HG03520 (cell line): ENCODE measurements at regions not wholly inside any gene's neighbourhood (a gene's known extent, or its start where the extent isn't known, plus 50 kb on each side); places are given as distances from the start of the nearest gene placed in this dataset.

Experiments used
- ATAC-seq: cut with Tn5 transposase; IDR thresholded peaks from one replicate; pipeline ENCODE4 v1.9.1; 2021; ENCODE audit warnings: mild to moderate bottlenecking, moderate library complexity; ENCODE audit not compliant: unreplicated experiment

DNA sequence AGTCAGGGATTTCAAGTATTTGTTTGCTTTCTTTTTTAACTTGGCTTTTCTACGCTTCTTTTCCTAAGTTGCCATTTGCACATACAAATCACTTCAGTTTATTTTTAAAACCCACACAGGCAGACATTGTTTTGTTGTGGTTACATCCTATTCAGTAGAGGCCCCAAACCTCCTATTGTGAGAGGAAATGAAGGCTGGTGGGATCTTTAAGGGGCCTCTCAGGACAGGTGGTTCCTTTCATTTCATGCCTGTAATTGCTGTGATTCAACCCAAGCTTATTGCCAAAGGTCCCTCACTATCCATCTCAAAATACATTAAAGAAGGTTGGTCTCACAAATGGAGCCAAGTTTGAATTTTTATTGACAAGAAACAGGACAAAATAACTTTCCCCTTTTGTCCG is 257.1 kb downstream of the ADAMTS20 start:
- no peak for ATAC-seq

DNA sequence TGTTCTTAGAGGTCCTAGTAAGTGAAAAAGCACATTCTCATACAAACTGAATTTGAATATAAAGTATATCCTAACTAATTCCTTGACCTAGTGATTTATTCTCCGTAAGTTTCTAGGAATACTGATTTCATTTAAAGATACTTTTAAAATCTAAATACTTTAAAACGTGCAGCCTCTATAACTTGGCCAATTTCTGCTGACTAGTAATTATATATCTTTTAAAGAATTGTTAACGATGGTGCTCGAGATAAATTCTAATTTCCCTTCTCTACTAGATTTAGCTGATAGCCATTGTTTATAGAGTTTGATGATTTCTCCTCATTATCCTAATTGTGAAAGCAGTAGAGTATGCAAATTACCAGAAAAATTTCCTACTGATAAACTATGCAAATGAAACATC is 257.9 kb downstream of the ADAMTS20 start:
- no peak for ATAC-seq

DNA sequence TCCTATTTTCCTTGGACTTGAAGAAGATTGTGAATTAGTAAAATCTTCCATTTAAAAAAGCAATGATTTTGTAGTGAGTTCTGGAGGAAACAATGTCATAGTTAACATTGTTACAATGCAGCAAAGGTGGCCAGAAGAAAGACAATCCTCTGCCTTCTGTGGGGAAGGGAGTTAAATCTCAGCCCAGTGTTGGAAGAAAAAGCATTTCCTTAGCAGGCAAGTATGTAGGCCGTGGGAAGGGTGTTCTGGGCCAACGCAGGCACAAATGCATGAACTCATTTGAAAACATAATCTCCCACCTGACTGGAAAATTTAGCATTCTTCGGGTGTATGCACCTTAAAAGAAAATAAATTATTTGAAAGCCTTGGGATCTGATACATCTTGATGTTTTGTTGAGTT is 258.6 kb downstream of the ADAMTS20 start:
- ATAC-seq: no peak

DNA sequence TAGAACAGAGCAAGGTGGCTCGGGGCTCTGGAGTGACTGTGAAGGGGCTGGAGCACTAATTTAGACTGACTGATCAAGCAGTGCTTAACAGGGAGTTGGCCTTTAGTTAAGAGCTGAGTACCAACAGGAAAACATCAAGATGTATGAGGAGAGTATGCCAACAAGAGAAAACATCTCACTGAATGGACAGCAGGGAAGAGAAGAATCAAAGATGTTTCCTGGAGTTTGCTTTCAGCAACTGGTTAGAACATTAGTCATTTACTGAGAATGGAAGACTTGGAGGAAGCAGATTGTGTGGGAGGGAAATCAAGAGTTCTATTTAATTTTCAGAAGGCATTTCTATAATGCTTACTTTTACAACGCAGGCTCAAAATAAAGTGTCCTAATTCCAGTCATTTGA is 259.3 kb downstream of the ADAMTS20 start:
- no peak for ATAC-seq

DNA sequence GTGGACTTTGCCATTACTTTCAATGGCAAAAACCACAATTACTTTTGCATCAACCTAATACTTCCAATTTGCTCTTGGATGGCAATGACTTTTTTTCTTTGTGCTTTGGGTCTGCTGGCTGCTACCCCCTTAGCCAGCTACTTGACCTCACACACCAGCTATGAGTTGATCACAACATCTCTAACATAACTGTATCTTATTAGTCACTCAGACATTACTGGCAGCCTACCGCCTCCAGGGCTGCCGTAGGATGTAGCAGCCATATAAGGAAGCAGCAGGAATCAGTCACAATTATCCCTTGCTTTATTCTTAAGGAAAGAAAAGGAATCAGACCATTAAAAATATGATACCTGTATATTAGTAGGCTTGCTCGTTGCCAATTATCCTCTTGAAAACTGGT is 260.5 kb downstream of the ADAMTS20 start:
- ATAC-seq: no peak

DNA sequence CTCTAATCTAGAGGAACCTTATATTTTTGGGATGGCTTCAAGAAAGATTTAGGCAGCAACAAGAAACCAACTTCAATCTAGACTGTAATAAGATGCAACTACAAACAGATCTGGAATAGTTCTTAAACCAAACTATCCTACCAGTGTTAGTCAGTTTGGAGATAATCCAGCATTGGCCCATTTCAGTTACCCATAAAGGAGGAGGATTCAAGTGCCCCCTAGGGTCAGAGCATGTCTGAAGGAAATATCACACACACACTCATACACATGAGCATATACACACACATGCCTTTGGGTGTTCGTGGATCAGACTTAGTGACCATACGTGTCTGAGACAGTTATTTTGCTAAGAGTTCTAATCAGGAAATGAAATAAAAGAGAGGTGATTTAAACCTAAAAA is 261.2 kb downstream of the ADAMTS20 start:
- no peak for ATAC-seq

DNA sequence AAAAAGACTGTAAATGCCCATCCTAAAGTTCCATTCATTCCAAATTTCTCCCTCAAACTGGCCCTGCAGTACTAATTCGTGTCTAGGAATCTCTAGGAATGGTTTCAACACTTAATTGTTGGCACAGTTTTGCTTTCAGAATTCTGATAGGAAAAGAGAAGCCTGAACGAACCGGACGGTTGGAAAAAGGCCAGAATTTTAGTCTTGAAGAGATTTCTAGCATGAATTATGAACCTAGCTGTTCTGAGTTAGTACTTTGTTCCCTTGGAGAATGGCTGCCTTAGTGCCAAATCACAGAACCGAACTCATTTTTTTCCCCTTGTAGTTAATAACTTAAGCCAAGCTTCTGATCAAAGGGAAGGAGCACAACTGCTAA is 262.6 kb downstream of the ADAMTS20 start:
- ATAC-seq: no peak

DNA sequence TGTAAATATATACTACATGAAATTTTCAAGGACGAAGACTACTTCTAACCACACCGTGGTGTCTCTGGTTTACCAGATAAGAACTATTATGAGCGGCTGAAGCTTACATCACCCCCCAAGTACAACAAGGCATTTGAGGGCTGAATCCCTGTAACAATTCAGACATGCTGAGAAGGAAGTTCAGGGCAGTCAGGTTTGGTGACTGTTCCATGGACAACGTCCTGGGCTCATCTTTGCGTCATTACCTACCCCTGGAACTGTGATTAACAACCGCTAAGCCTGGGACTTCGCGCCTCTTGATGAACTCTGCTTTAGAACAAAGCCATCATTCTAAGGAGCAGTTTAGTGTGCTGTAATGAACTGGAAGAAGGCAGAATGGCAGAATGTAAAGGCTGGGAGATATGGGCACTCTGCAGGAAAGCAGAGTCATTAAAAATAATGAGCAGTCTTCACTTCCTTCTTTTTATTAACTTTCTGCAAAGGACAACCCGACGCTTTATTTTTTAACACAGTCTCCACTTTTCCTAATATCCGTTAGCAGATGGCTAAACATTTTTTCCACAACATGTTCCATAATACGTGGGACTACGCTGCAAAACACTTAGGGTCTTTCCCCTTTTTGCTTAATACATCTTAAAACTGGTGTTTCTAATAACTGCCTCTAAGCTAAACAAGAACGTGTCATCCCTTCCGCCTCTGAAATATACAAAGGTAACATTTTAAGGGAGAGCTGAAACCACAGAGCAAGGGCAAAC is 263.2 kb downstream of the ADAMTS20 start:
- no peak for ATAC-seq

DNA sequence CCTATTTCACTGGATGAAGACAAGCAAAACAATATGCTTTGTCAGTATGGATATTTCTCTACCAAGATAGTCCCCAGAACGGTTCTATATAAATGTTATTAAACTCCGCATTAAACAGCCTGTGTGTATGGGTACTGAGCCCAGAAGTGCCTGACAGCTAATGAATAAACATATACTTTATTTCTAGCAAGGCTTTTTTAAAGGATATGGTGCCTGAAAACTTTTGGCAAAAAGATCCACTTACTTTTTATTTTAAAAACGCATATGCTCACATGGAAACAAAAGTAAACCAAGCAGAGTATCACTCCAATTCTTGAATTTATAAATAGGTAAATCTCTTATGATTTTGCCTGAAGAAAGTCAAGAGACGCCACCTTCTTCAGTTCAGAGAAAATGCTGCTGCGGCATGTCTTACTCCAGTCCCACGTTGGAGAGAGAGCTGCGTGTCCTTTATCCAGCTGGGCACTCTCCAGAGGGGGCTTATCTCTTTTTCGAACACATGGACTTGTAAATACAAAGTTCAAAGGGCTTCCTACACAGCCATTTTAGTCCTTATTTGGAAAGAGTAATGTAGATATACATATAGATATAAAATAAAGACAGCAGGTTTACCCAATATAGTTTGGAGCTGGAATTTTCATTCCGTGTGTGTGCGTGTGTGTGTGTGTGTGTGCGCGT is 264.2 kb downstream of the ADAMTS20 start:
- ATAC-seq: no peak

DNA sequence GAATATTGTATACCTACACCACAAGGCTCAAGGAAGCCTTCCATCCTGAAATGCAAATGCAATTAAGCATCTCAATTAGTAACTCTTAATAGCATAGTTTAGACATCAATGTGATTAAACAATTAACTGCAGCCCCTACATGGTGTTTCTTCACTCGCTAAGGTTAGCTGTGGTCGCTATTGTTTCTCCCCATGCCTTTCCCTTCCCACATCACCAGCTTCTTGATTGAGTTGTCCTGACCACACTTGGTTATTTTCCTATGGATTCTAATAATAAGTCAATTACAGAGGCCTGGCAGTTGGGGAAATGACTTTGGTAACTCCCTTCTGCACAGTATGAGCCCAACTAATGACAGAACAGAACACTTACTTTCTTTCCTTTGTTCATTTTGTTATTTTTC is 265.0 kb downstream of the ADAMTS20 start:
- ATAC-seq: no peak

DNA sequence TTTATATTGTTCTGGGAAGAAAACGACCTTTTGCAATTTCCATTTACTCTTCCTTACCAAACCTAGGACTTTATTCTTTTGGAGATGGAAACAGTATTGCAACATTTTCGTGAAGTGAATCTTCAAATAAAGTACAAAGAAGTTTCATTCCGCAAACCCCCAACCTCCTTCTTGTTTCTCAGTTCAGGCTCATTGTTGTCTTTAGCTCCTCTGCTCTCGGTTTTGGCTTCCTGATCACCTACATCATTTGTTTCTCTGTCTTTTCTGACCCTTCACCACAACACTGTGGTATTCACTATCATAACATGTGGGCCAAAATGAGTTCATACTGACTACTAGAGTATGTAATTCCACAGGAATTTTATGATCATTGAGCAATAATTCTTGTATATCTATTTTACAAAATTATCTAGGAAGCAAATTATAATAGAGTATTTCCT is 266.8 kb downstream of the ADAMTS20 start:
- no peak for ATAC-seq

DNA sequence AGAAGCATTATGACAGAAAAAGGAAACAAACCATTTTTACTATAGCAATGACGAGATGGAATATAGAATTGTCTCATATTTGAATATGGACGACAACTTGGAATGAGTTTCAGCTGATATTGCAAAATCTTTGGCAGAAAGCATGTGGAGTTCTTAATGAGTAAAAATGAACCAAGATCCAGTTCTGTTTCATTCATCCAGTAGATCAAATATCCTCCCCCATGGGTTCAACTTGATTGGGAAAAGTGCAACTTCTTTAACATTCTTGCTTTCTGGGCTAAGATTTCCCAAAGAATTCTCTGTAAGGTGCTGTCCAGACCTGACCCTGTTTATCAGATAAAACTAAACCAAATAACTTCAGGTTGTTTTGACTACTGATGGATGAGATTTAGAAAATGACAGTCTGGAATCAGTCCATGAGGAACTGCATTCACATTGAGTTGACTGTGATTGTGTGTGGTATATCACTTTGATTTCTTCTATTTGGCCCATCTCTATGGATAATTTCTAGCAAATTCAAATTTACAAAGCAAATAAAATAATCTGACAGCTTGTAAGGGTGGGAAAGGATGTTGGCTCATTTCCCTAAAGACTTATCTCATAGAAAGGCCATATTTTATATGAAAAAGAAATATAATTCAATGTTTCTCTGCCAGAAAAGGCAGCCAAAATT is 267.4 kb downstream of the ADAMTS20 start:
- ATAC-seq: no peak

DNA sequence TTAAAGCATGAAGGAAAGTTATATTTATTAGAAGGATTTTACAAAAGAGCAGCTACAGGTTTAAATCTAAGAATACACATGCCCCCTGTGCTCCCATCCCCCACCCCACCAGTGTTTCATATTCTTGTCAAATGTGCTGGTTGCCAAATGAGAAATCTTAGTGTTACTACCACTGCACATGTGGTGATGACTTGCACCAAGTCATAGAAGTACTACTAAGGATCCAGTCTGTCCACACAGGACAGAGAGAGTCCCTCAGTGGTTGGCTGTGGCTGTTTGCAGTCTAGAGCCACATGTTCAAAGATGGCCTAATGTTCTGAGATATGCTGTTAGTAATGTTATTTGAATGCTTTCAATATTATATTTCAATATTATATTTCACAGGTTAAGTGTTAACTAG is 268.8 kb downstream of the ADAMTS20 start:
- no peak for ATAC-seq

DNA sequence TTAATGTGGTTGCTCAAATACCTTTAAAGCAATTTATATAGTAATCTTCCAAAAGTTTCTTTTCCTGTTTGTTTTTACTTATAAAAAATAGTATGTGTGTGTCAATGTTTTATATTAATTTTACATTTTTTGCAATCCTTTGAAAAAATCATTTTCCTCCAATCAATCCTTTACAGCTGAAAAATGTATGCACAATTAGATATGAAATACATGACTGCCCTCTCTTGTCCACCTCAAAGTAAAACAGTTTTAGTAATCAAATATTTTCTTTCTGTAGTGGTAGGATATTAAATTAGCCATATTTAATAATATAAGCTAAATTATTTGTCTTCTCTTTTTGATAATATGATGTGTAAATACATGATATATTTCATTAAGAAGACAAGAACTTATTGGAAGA is 269.9 kb downstream of the ADAMTS20 start:
- no peak for ATAC-seq

DNA sequence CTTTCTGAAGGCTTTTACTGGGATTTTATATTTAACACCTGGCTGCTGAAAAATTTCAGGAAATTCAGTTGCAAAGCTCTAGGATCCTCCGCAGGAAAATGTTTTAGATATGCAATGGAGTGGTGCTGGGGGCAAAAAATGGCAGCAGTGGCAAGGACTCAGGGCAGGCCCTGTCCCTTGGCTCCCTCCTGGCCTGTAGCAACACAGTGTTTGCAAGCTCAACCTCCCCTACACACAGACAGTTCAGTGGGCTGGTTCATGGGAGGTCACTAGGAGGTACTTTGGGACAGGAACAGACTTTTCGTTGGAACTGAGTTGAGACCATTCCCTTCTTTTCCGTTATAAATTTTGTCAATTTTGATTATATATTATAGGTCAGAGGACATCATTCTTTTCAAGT is 270.4 kb downstream of the ADAMTS20 start:
- ATAC-seq: no peak

DNA sequence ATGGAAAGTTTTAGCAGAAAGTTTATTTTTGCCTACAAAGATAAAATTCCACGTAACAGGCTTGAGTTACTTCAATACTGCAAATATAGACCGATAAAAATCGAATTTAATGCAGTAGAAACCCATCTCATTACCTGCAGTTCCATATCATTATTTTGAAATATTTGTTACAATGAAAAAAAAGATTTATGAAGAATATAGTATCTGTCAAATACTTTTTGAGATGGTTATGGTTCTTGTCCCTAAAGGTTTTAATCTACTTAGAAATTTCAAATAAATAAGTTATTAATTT is 273.5 kb downstream of the ADAMTS20 start:
- no peak for ATAC-seq

DNA sequence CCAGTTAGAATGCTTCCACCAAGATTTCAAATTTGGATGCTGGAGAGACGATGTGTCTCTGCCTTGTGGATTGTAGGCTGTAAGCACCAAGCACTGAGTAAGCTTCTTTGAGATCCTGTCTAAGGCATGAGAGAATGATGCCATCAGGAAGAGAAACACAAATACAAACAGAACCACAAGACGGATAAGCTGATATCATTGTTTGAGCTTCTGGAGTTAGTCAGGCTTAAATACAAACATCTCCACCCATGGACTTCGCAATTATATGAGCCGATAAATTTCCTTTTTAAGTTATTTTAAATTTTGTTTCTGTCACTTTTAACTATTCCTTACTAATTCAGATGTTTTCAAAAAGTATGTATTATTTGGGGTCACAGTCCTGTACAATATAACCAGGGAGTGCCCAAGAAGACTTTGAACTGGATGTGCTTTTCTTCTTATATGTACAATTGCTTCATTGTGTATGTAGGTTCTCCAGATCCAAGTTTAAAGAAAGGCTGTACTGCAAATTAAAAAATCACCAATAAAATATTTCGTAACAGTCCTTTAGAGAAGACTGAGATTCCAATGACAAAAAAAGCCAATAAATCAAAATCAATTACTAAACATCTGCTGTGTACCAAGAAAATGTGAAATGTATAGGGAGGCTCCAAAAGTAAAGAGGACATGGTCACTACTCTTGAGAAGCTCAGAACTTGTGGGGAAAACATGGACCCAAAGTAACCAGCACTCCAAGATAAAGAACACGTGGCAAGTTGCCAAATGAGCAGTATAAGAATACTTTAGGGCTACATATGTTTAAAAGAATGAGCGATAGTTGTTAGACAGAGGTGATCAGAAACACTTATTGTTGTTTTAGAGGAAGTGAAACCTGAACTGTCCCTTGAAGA is 274.1 kb downstream of the ADAMTS20 start:
- ATAC-seq: peak; percentile 93

DNA sequence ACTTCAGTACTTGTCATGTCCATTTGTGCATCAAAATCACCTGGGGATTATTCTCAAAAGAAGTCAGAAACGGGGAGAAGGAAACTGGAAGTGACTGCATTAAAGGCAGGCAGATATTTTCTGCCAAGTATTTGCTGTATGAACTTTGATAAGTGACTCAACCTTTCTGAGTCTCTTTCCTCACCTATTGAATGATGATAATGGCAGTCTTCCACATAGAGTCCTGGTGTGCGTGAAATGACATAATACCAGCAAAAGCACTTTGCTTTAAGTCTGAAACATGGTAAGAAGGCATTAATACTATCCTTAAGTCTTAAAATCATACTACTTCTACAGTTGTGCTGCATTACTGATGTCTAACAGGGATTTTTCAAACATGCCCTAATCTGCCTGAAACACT is 278.5 kb downstream of the ADAMTS20 start:
- ATAC-seq: no peak

DNA sequence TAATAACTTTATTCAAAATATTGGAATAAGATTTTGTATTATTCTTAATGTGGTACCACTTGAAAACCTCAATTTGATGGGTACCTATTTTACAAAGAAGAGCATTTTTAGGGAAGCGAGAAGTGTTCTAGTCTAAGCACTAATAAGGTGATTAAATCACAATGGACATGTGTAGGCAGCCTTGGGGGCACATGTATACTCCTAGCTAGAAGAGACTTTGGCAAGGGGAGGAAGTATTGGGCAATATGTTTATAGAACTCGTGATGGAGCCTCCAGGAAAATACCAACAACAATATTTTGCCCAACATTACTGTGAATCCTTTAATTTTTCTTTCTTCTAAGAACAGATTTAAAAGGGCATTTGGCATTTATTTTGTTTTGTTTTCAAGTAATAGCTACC is 280.3 kb downstream of the ADAMTS20 start:
- ATAC-seq: no peak

DNA sequence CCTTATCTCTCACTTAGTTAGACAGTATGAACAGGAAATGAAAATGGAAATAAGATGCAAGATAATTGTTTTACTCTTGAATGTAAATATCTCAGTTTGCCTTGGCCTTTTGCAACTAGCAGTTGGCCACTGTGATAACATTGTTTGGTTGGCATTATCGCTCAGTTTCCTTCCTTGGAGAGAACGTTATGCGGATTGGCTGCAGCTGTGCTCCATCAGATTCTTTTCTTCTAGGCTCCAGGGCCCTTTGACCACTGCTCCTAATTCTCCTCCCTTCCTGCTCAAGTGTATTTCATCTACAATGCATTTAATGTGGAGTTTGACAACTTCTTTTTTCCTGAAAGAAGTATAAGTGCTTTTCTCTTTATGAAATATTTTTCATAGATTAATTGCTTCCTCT is 284.2 kb downstream of the ADAMTS20 start:
- ATAC-seq: no peak

DNA sequence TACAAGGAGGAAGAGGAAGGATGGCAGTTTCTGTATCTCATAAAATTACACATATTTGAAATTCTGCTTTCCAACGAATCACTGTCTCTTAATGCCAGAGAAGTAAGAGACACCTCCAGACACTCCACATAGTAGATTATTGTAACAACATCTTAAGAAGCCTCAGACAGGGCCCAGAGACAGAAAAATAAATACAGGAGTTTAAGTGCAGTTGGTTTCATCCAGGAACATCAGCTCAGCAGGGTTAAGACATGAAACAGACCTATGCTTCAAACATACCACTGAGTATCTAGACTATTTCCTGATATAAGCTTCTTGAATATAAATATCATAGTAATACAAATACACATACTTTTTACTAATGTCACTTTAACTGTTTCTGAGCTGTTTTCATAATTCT is 290.3 kb downstream of the ADAMTS20 start:
- ATAC-seq: no peak
